GM18498 (cell line): ENCODE measurements at regions not wholly inside any gene's neighbourhood (a gene's known extent, or its start where the extent isn't known, plus 50 kb on each side); places are given as distances from the start of the nearest gene placed in this dataset.

Experiments used
- ATAC-seq: cut with Tn5 transposase; IDR thresholded peaks from one replicate; pipeline ENCODE4 v1.9.1; 2021; ENCODE audit warnings: mild to moderate bottlenecking, moderate library complexity; ENCODE audit not compliant: unreplicated experiment

GRCh38 chr1:207971331-207972219, 60.6 kb upstream of the CD34 start:
- ATAC-seq = no peak

GRCh38 chr1:207970329-207971233, 59.7 kb upstream of the CD34 start:
- ATAC-seq = no peak

DNA sequence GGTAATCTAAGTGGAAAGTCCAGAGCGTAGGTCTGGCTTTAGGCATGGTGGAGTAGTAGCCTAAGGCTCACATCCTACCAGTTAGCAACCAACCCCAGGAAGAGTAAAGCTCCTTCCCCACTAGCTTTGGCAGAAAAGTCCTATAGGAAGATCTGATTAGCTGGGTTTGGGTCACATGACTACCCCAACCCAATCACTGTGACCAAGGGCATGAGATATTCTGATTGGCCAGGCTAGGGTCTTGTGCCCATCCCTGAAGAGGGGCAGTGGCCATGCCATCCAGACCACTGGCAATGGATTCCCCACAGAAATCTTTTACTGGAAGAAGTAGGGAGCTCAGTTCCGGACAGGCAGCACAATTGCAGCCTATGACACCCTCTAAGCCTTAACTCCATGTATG, 58.6 kb upstream of the CD34 start:
- ATAC-seq = no peak

DNA sequence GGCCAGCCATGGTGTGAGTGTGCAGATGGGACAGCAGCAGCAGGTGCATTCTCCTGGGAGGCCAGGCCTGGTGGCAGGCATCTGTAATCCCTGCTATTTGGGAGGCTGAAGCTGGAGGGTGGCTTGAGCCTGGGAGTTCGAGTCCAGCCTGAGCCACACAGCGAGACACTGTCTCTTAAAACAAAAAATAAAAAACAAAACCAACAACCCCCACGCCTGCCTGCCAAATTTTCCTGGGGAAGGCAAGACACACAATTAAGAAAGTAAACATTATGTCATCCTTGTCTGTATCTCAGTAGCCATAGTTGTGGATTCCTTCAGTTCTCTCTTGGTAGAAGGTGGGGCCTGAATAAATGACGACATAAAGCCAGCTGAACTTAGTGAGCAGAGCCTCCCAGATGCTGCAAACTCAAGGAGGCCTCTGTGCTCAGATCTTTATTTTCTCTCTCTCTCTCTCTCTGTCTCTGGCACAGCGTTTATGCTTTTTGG, 57.6 kb upstream of the CD34 start:
- ATAC-seq = no peak

- no peak for ATAC-seq
Measured at GRCh38 chr1:207967703-207968102, 56.8 kb upstream of the CD34 start.

DNA sequence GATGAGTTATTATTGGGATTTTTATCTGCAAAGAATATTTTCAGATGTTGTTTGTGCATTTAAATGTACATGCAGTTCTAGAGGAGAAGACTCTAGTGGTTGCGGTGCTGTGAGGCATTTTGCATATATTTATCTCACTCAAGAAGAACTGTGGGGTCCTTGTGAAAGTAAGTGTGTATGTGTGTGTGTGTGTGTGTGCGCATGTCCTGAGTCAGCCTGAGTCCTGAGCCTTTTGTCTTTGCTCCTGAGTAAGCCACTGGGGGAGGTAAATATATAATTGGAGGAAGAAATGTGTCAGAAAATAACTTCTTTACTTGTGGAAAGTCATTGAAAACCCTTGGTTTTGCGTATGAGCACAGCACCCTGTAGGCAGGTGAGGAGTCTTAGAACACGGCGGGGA, 55.6 kb upstream of the CD34 start:
- ATAC-seq = no peak

GRCh38 chr1:207965392-207966387, 54.8 kb upstream of the CD34 start:
- ATAC-seq = no peak

DNA sequence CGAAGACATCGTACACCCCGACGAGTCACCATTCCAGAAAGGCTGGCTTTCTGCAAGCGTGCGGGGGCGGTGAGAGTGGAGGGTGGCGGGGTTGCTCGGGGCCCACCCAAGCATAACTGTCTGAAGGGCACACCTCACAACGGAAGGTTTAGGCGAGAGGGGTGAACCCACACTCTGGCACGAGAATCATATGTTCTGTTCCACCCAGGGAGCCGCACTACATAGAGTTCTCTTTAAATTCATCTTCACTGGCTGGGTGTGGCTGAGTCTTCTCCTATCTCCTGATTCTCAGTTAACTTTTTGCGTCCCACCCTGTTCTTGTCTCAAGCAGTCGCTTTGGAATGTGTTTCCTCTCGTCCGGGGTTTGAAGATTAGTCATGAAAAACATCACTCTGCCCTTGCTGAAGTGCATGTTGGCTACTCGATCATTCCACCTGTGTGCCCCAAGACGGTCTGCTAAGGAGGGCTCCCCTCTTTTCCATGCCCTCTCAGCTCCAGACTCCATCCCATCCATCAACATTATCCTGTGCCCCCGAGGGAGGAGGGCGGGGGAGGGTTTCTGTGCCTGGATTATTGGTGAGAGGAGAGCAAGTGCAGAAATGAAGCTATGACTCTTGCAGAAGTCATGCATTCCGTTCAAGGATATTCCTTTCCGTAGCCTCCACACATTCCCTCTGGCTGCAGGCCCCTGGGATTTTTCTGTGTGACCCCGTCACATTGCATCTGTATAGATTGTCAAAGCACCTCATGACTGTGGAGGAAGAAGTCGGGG, 53.5 kb upstream of the CD34 start:
- no peak for ATAC-seq

GRCh38 chr1:207963427-207964194, 52.7 kb upstream of the CD34 start:
- peak; percentile 89 for ATAC-seq

GRCh38 chr1:207962716-207963426, 51.9 kb upstream of the CD34 start:
- ATAC-seq = peak; percentile 32
